ENCODE measurements at regions not wholly inside any gene's neighbourhood (a gene's known extent, or its start where the extent isn't known, plus 50 kb on each side); places are given as distances from the start of the nearest gene placed in this dataset.

DNA sequence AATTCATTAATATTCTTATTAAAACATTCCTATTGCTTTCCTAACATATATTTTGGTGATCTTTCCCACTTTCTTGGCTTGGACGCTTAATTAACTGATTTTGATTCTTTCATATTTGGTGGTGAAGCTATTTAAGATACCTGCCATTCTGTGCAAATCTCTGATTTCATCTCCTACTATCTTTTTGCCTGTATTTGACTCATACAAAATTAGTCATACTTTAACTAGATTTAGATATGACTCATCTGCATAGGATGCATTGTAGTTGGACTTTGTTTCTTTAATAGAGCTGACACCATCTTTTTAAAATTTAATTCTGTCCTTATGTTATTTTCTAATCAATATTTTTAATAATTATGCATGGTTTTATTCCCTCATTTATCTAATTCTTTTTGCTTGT lies 93.8 kb upstream of the PLPPR4 start:
- no peak for DNase-seq

DNA sequence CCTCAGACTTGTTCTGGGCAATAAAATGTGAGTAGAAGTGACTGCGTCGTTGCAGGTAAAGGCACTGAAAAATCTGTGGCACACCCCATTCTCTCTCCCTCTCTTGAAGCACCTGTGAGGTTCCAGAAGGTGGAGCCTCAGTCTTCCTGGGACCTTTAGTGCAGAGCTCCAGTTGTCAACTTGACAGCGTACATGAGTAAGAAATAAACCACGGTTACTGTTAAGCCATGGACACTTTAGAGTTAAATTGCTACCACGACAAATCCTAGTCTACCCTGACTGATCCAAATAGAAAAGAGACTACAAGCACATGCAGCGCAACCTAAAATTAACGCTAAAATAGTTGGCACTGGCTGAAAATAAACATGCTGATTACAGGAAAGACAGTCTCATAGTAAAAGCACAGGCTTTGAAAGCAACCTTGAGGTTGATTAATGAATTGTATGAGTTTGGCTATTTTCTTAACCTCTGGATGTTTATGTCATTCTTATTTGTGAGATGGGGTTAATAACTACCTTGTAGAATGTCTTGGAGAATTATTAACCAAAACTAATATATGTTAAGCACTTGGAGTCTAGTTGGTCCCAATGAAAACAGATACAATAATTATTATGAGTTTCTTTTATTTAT lies 93.0 kb upstream of the PLPPR4 start:
- DNase-seq, result no peak

DNA sequence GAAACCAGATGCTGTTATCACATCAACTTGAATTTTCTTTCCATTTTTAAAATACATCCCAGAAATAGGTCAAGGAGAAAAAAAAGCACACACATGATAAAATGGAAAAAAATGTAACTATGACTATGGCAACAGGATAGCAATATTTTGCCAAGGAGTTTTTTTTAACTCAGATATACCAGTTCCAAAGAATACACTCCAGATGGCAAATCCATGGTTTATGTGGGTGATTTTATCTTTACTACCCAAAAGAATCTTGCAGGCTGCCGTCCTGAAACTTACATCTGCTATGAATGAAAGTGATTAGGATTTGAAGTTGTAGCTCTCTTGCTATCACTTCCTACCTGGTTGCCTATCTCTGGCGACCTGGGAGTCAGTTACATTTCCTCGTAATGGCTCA lies 91.0 kb upstream of the PLPPR4 start:
- DNase-seq, result no peak

DNA sequence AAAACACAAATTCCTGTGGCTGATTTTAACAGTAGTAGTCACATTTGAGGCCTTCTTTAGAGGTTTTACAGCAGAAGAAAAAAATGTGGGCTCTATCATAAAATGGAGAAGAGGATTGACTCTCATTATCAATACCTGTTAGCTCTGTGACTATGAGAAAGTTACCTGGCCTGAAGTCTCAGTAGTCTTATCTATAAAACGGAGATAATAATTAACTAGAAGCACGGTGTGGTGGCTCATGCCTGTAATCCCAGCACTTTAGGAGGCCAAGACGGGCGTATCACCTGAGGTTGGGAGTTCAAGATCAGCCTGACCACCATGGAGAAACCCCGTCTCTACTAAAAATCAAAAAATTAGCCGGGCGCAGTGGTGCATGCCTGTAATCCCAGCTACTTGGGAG lies 90.4 kb upstream of the PLPPR4 start:
- no peak for DNase-seq

DNA sequence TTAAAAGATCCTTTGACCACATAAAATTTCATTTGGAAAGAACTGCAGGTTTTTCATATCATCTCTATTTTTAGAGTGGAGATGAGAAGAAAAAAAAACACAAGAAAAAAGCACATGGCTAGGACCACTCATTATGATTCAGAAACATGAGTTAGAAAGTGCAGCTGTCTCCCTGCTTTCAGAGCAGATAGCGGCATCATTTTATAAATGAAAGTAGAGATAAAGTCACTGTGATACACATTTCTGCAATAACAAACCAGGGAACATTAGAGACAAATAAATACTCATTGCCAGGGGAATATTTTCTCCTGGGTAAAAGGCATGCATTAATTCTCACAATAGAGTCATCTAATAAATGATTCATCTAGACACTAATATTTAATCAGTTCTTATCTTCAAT lies 87.5 kb upstream of the PLPPR4 start:
- no peak for DNase-seq

DNA sequence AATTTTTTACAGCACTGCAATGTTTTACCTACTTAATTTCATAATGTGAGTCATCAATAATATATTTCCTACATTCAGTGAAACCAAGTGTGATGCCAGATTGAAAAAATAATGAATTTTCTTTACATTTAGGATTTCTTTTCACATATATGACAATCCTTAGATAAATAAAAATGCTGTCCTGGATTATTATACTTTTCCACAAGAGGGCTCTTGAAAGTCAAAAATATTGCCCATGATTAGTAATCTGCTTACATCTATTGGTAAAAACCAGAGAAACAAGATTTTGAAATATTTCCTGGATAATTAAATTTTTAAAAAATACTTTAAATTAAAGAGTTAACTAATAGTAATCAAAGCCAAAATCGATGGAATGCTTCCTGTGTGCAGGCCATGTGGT lies 86.8 kb upstream of the PLPPR4 start:
- DNase-seq, result no peak

DNA sequence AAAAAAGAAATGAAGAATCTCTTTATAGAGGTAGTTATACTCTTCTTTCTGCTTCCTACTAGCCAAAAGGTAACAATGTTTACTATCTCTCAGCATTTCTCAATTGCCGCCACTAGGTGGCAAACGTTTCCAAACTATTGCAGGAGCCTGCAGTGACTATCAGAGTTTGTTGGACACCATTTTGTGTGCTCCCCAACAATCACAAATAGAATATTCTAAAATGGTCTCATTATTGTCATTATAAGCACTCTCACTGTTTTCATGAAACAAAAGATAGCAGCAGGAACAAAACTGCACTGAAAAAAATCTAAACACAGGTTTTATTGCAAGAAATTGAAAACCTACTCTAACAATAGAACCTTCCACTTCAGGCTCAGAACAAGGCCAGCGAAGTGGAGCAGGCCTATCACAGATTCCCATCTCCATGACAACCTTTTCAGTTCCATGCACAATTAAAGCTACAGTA lies 83.9 kb upstream of the PLPPR4 start:
- DNase-seq, result peak in 4 of 5 donors; percentile 27 to 55 (median 42)

DNA sequence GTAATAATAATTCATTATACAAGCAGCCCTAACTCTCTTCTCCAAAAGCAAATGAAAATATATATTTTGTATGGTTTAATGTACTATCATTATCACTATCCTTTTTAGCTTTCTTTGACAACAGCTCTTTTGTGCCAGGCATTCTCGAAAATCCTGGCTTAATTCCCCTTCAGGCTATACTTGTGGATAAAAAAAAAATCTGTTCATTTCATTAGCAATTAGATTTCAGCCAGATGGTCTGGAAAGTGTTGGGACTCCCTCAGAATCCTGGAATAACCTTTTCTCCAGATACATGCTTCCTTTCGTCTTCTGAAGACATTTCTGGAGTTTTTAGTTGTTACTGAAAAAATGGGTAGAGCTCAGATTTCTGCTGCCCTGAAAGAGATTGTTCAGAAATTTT lies 83.4 kb upstream of the PLPPR4 start:
- no peak for DNase-seq

DNA sequence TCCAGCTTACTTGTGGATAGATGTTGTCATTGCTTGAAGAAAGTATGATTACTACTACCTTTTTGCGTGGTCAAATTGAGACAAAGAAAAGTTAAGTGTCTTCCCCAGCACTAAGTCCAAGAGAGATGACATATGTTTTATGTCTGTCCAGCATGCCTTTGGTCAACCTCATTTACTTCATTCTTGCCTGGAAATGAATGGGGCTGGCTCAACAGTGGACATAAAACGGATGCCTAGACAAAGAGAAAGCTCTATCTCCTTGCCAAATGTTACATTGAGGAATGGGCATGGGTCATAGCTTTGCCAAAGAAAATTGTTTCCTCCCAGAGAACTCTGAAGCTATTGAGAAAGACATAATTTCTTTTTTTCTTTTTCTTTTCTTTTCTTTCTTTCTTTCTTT lies 82.4 kb upstream of the PLPPR4 start:
- DNase-seq, result no peak

DNA sequence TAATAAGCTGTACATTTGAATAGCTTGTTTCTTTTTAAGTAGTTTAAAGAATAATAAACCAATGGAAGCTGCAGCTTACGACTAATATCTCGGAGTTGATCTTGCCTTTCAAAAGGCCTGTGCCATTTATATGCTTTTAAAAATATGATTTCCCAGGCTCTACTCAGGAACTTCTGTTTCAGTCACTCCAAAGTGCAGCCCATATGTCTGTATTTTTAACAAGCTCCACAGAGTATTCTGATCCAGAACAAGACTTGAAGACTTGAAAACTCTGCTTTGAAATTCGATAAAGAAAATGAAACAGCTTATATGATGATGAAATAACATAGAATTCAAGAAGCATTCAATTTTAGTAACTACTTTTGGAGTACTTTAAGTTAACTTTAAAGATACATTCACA lies 79.1 kb upstream of the PLPPR4 start:
- no peak for DNase-seq

DNA sequence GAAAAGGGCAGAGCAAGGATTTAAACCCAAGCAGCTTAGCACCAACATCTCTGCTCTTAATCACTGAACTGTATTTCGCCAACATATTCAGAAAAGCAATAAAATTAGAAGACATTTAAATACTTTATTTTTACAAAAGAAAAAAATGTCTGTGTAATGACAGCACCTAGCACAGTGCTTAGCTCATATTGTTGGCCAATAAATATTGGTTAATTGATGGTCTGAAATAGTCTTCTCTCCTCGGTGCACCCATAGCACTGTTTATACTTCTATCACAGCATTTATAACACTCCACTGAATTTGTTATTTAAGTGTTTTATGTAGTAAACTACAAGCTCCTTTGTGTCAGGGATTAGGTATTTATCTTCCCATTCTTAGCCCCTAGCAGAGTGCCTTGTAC lies 70.9 kb upstream of the PLPPR4 start:
- no peak for DNase-seq

DNA sequence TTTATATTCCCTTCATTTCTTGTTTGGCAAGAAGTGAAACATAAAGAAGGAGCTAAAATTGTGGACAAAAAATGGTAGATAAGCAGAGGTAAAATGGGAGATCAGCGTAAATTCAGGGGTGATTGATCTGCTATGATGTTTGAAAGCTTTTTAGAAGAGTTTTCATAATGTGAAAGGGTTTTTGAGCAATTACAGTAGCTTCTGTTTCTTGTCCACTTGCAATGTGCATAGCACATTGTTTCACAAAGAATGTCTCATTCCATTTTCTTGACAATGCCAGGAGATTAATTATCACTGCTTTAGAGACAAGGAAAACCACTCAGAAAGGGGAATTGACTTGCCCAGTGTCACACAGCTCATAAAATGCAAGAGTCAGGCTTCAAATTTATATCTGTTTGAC lies 65.9 kb upstream of the PLPPR4 start:
- DNase-seq, result no peak

DNA sequence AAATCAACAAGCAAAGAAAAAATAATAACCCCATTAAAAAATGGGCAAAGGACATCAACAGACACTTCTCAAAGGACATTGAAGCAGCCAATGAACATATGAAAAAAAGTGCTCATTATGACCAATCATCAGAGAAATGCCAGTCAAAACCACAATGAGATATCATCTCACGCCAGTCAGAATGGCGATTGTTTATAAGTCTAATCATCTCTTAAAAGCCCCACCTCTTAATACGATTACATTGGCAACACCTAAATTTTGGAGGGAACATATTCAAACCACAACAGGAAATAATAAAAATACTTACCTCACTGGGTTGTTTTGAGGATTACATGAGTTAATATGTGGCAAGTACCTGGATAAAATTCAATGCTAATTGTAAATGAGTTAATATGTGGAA lies 57.1 kb upstream of the PLPPR4 start:
- no peak for DNase-seq

All from T-helper 1 cell (primary cell).